ENCODE measurements at regions not wholly inside any gene's neighbourhood (a gene's known extent, or its start where the extent isn't known, plus 50 kb on each side); places are given as distances from the start of the nearest gene placed in this dataset.

- ChIA-PET CTCF (ENCODE audit: partially characterized antibody) (no interaction called here), POLR2A (ENCODE audit: partially characterized antibody) (no interaction called here)
- Histone ChIP-seq H3K36me3 (ENCODE audit: insufficient read depth, low read length) (peaks cover 4% of the 10 kb centered on the region), H3K4me3 (ENCODE audit: low read length in 2 of 2) (no peak overlapping the region), H3K4me1 (ENCODE audit: insufficient read depth, low read length) (peaks cover 30% of the 10 kb centered on the region), H3K27ac (ENCODE audit: low read depth, low read length) (no peak overlapping the region), H3K9me3 (ENCODE audit: control insufficient read depth in 1 of 2, low read length in 2 of 2) (no peaks in the 10 kb centered on the region), H3K27me3 (ENCODE audit: insufficient read depth, low read length) (no peaks in the 10 kb centered on the region)
- Mint-ChIP-seq H3K4me1 (peaks cover 50 to 65% (median 58%) of the 10 kb centered on the region in 4 donors), H3K27me3 (no peaks in the 10 kb centered on the region), H3K36me3 (peaks cover 14 to 22% of the 10 kb centered on the region in 2 donors), H3K27ac (peak overlapping the region in 6 of 7 donors; percentile 17 to 66 (median 38)), H3K4me3 (no peak overlapping the region), H3K9me3 (no peaks in the 10 kb centered on the region)
- intact Hi-C loops (cut with micrococcal nuclease): no loop called here
- no peak for DNase-seq
Measured at GRCh38 chr3:72381584-72381983, 466.7 kb downstream of the SHQ1 start.

GRCh38 chr3:72380711-72381493 is 467.3 kb downstream of the SHQ1 start:
- H3K27me3 Mint-ChIP-seq: no peaks in the 10 kb centered on the region
- Histone ChIP-seq H3K4me1 (ENCODE audit: insufficient read depth, low read length) (peaks cover 33% of the 10 kb centered on the region), H3K4me3 (ENCODE audit: low read length in 2 of 2) (no peak overlapping the region), H3K27ac (ENCODE audit: low read depth, low read length) (no peak overlapping the region), H3K9me3 (ENCODE audit: control insufficient read depth in 1 of 2, low read length in 2 of 2) (no peaks in the 10 kb centered on the region), H3K27me3 (ENCODE audit: insufficient read depth, low read length) (no peaks in the 10 kb centered on the region), H3K36me3 (ENCODE audit: insufficient read depth, low read length) (peaks cover 4% of the 10 kb centered on the region)
- peak overlapping the region in 4 of 7 donors; percentile 38 to 69 (median 54) for H3K27ac Mint-ChIP-seq
- H3K4me1 Mint-ChIP-seq: peaks cover 45 to 60% (median 57%) of the 10 kb centered on the region in 4 donors
- no peak overlapping the region for H3K4me3 Mint-ChIP-seq
- ChIA-PET POLR2A (ENCODE audit: partially characterized antibody) (no interaction called here), CTCF (ENCODE audit: partially characterized antibody) (no interaction called here)
- no peak for DNase-seq
- intact Hi-C loops (cut with micrococcal nuclease): no loop called here
- no peaks in the 10 kb centered on the region for H3K9me3 Mint-ChIP-seq
- peaks cover 14 to 22% of the 10 kb centered on the region in 2 donors for H3K36me3 Mint-ChIP-seq

- Mint-ChIP-seq H3K27ac (peak overlapping the region in 3 of 7 donors; percentile 13 to 67 (median 23)), H3K36me3 (peaks cover 14 to 22% of the 10 kb centered on the region in 2 donors), H3K4me3 (no peak overlapping the region), H3K9me3 (no peaks in the 10 kb centered on the region), H3K27me3 (no peaks in the 10 kb centered on the region), H3K4me1 (peaks cover 49 to 64% (median 60%) of the 10 kb centered on the region in 4 donors)
- CTCF ChIA-PET (ENCODE audit: partially characterized antibody): no interaction called here
- Histone ChIP-seq H3K36me3 (ENCODE audit: insufficient read depth, low read length) (peaks cover 4% of the 10 kb centered on the region), H3K27ac (ENCODE audit: low read depth, low read length) (no peak overlapping the region), H3K4me1 (ENCODE audit: insufficient read depth, low read length) (peaks cover 40% of the 10 kb centered on the region), H3K9me3 (ENCODE audit: control insufficient read depth in 1 of 2, low read length in 2 of 2) (no peaks in the 10 kb centered on the region), H3K4me3 (ENCODE audit: low read length in 2 of 2) (no peak overlapping the region), H3K27me3 (ENCODE audit: insufficient read depth, low read length) (no peaks in the 10 kb centered on the region)
- no peak for DNase-seq
- POLR2A ChIA-PET (ENCODE audit: partially characterized antibody): no interaction called here
- intact Hi-C loops (cut with micrococcal nuclease): no loop called here
Measured at GRCh38 chr3:72380193-72380592, 468.1 kb downstream of the SHQ1 start.

- H3K4me1 Mint-ChIP-seq: peaks cover 44 to 59% (median 57%) of the 10 kb centered on the region in 4 donors
- DNase-seq: no peak
- H3K27me3 ChIP-seq (ENCODE audit: insufficient read depth, low read length): no peaks in the 10 kb centered on the region
- CTCF ChIA-PET (ENCODE audit: partially characterized antibody): no interaction called here
- peaks cover 14 to 22% of the 10 kb centered on the region in 2 donors for H3K36me3 Mint-ChIP-seq
- H3K9me3 ChIP-seq (ENCODE audit: control insufficient read depth in 1 of 2, low read length in 2 of 2): no peaks in the 10 kb centered on the region
- no peaks in the 10 kb centered on the region for H3K9me3 Mint-ChIP-seq
- peaks cover 42% of the 10 kb centered on the region for H3K4me1 ChIP-seq (ENCODE audit: insufficient read depth, low read length)
- peaks cover 4% of the 10 kb centered on the region for H3K36me3 ChIP-seq (ENCODE audit: insufficient read depth, low read length)
- no peaks in the 10 kb centered on the region for H3K27me3 Mint-ChIP-seq
- peak overlapping the region in 2 of 7 donors; percentile 23 to 67 for H3K27ac Mint-ChIP-seq
- intact Hi-C loops (cut with micrococcal nuclease): no loop called here
- no peak overlapping the region for H3K4me3 Mint-ChIP-seq
- POLR2A ChIA-PET (ENCODE audit: partially characterized antibody): no interaction called here
- no peak overlapping the region for H3K27ac ChIP-seq (ENCODE audit: low read depth, low read length)
- no peak overlapping the region for H3K4me3 ChIP-seq (ENCODE audit: low read length in 2 of 2)
Measured at GRCh38 chr3:72379500-72380187, 468.6 kb downstream of the SHQ1 start.

GRCh38 chr3:72378287-72378686 is 470.0 kb downstream of the SHQ1 start:
- no peak for DNase-seq
- Histone ChIP-seq H3K4me1 (ENCODE audit: insufficient read depth, low read length) (peaks cover 39% of the 10 kb centered on the region), H3K27ac (ENCODE audit: low read depth, low read length) (no peak overlapping the region), H3K4me3 (ENCODE audit: low read length in 2 of 2) (no peak overlapping the region), H3K9me3 (ENCODE audit: control insufficient read depth in 1 of 2, low read length in 2 of 2) (no peaks in the 10 kb centered on the region), H3K27me3 (ENCODE audit: insufficient read depth, low read length) (no peaks in the 10 kb centered on the region), H3K36me3 (ENCODE audit: insufficient read depth, low read length) (peaks cover 4% of the 10 kb centered on the region)
- intact Hi-C loops (cut with micrococcal nuclease): no loop called here
- H3K4me3 Mint-ChIP-seq: no peak overlapping the region
- H3K4me1 Mint-ChIP-seq: peaks cover 34 to 53% (median 45%) of the 10 kb centered on the region in 4 donors
- no peaks in the 10 kb centered on the region for H3K9me3 Mint-ChIP-seq
- H3K27ac Mint-ChIP-seq: peak overlapping the region in 3 of 7 donors; percentile 26 to 91 (median 59)
- ChIA-PET POLR2A (ENCODE audit: partially characterized antibody) (no interaction called here), CTCF (ENCODE audit: partially characterized antibody) (no interaction called here)
- H3K27me3 Mint-ChIP-seq: no peaks in the 10 kb centered on the region
- H3K36me3 Mint-ChIP-seq: peaks cover 14 to 20% of the 10 kb centered on the region in 2 donors

GRCh38 chr3:72376956-72377710 is 471.1 kb downstream of the SHQ1 start:
- Mint-ChIP-seq H3K27me3 (no peaks in the 10 kb centered on the region), H3K4me3 (no peak overlapping the region), H3K27ac (no peak overlapping the region), H3K4me1 (peaks cover 27 to 53% (median 44%) of the 10 kb centered on the region in 4 donors), H3K36me3 (peaks cover 14 to 20% of the 10 kb centered on the region in 2 donors), H3K9me3 (no peaks in the 10 kb centered on the region)
- H3K27me3 ChIP-seq (ENCODE audit: insufficient read depth, low read length): no peaks in the 10 kb centered on the region
- H3K36me3 ChIP-seq (ENCODE audit: insufficient read depth, low read length): peaks cover 4% of the 10 kb centered on the region
- H3K4me1 ChIP-seq (ENCODE audit: insufficient read depth, low read length): peaks cover 33% of the 10 kb centered on the region
- CTCF ChIA-PET (ENCODE audit: partially characterized antibody): no interaction called here
- H3K27ac ChIP-seq (ENCODE audit: low read depth, low read length): no peak overlapping the region
- intact Hi-C loops (cut with micrococcal nuclease): no loop called here
- H3K9me3 ChIP-seq (ENCODE audit: control insufficient read depth in 1 of 2, low read length in 2 of 2): no peaks in the 10 kb centered on the region
- DNase-seq: no peak
- POLR2A ChIA-PET (ENCODE audit: partially characterized antibody): no interaction called here
- no peak overlapping the region for H3K4me3 ChIP-seq (ENCODE audit: low read length in 2 of 2)

All from CD4-positive, alpha-beta memory T cell (primary cell).